HEK293 (cell line): ENCODE measurements at regions not wholly inside any gene's neighbourhood (a gene's known extent, or its start where the extent isn't known, plus 50 kb on each side); places are given as distances from the start of the nearest gene placed in this dataset.

Experiments used
- HOXA7 ChIP-seq: sonication (generic); formaldehyde crosslinking; IDR thresholded peaks from 2 replicates; pipeline ENCODE4 v1.8.1; 2022; ENCODE audit warnings: missing genetic modification reagents, borderline replicate concordance
- KLF8 ChIP-seq: fragments of 450-650 bp; formaldehyde crosslinking; IDR thresholded peaks from 2 replicates; pipeline ENCODE4 v1.5.1; 2016; ENCODE audit warnings: missing biosample characterization, missing genetic modification characterization
- OSR2 ChIP-seq: fragments of 450-650 bp; formaldehyde crosslinking; IDR thresholded peaks from 2 replicates; pipeline ENCODE4 v1.5.1; 2016; ENCODE audit warnings: missing biosample characterization, missing genetic modification characterization
- RBAK ChIP-seq: fragments of 450-650 bp; formaldehyde crosslinking; IDR thresholded peaks from 2 replicates; pipeline ENCODE4 v1.5.1; 2016; ENCODE audit warnings: missing biosample characterization, missing genetic modification characterization
- SCRT1 ChIP-seq: fragments of 450-650 bp; formaldehyde crosslinking; IDR thresholded peaks from 2 replicates; pipeline ENCODE4 v1.5.1; 2016; ENCODE audit warnings: missing biosample characterization, missing genetic modification characterization, borderline replicate concordance
- YY2 ChIP-seq: fragments of 450-650 bp; formaldehyde crosslinking; IDR thresholded peaks from 2 replicates; pipeline ENCODE4 v1.5.1; 2016; ENCODE audit warnings: missing biosample characterization, missing genetic modification characterization
- ZNF114 ChIP-seq: fragments of 450-650 bp; formaldehyde crosslinking; IDR thresholded peaks from 2 replicates; pipeline ENCODE4 v1.5.0; 2017; ENCODE audit warnings: missing biosample characterization, missing genetic modification characterization
- ZNF132 ChIP-seq: fragments of 450-650 bp; formaldehyde crosslinking; IDR thresholded peaks from 2 replicates; pipeline ENCODE4 v1.5.1; 2017; ENCODE audit warnings: missing biosample characterization, missing genetic modification characterization, borderline replicate concordance
- ZNF138 ChIP-seq: fragments of 450-650 bp; formaldehyde crosslinking; IDR thresholded peaks from 2 replicates; pipeline ENCODE4 v1.5.1; 2016; ENCODE audit warnings: missing biosample characterization, missing genetic modification characterization, borderline replicate concordance
- ZNF140 ChIP-seq: fragments of 450-650 bp; formaldehyde crosslinking; IDR thresholded peaks from 2 replicates; pipeline ENCODE4 v1.5.1; 2016; ENCODE audit warnings: missing biosample characterization, missing genetic modification characterization
- ZNF223 ChIP-seq: fragments of 450-650 bp; formaldehyde crosslinking; IDR thresholded peaks from 2 replicates; pipeline ENCODE4 v1.5.1; 2016; ENCODE audit warnings: missing biosample characterization, missing genetic modification characterization
- ZNF292 ChIP-seq: fragments of 450-650 bp; formaldehyde crosslinking; IDR thresholded peaks from 2 replicates; pipeline ENCODE4 v1.5.1; 2016; ENCODE audit warnings: low read depth, missing biosample characterization, missing genetic modification characterization, borderline replicate concordance
- ZNF423 ChIP-seq: fragments of 450-650 bp; formaldehyde crosslinking; IDR thresholded peaks from 2 replicates; pipeline ENCODE4 v1.5.1; 2016; ENCODE audit warnings: missing biosample characterization, missing genetic modification characterization
- ZNF514 ChIP-seq: fragments of 450-650 bp; formaldehyde crosslinking; IDR thresholded peaks from 2 replicates; pipeline ENCODE4 v1.5.1; 2016; ENCODE audit warnings: missing biosample characterization, missing genetic modification characterization
- ZNF521 ChIP-seq: fragments of 450-650 bp; formaldehyde crosslinking; IDR thresholded peaks from 2 replicates; pipeline ENCODE4 v1.5.1; 2017; ENCODE audit warnings: missing biosample characterization, mild to moderate bottlenecking, missing genetic modification characterization
- ZNF529 ChIP-seq: fragments of 450-650 bp; formaldehyde crosslinking; IDR thresholded peaks from 2 replicates; pipeline ENCODE4 v1.5.1; 2017; ENCODE audit warnings: missing genetic modification characterization, missing biosample characterization; ENCODE audit not compliant: insufficient replicate concordance
- ZNF701 ChIP-seq: fragments of 450-650 bp; formaldehyde crosslinking; IDR thresholded peaks from 2 replicates; pipeline ENCODE4 v1.5.1; 2016; ENCODE audit warnings: missing biosample characterization, missing genetic modification characterization
- ZNF843 ChIP-seq: fragments of 450-650 bp; formaldehyde crosslinking; IDR thresholded peaks from 2 replicates; pipeline ENCODE4 v1.5.1; 2016; ENCODE audit warnings: missing biosample characterization, missing genetic modification characterization
- ZSCAN30 ChIP-seq: fragments of 450-650 bp; IDR thresholded peaks from 2 replicates; pipeline ENCODE4 v1.5.1; 2018; ENCODE audit warnings: missing biosample characterization, mild to moderate bottlenecking, missing genetic modification characterization, moderate library complexity
- TF ChIP-seq, protein P1 (sequence below): fragments of 450-650 bp; IDR thresholded peaks from 2 replicates; pipeline ENCODE4 v1.5.1; 2018; ENCODE audit warnings: missing biosample characterization, mild to moderate bottlenecking, missing genetic modification characterization
- TF ChIP-seq, protein P2 (sequence below): fragments of 450-650 bp; formaldehyde crosslinking; IDR thresholded peaks from 2 replicates; pipeline ENCODE4 v1.5.1; 2016; ENCODE audit warnings: missing biosample characterization, missing genetic modification characterization, low read depth
- TF ChIP-seq, protein P3 (sequence below): fragments of 450-650 bp; formaldehyde crosslinking; IDR thresholded peaks from 2 replicates; pipeline ENCODE4 v1.5.1; 2017; ENCODE audit warnings: missing biosample characterization, mild to moderate bottlenecking, missing genetic modification characterization, moderate library complexity
- TF ChIP-seq, protein P4 (sequence below): fragments of 450-650 bp; formaldehyde crosslinking; IDR thresholded peaks from 2 replicates; pipeline ENCODE4 v1.5.1; 2016; ENCODE audit warnings: missing biosample characterization, missing genetic modification characterization
- TF ChIP-seq, protein P5 (sequence below): fragments of 450-650 bp; formaldehyde crosslinking; IDR thresholded peaks from 2 replicates; pipeline ENCODE4 v1.5.1; 2017; ENCODE audit warnings: missing biosample characterization, missing genetic modification characterization
- TF ChIP-seq, protein P6 (sequence below): fragments of 450-650 bp; formaldehyde crosslinking; IDR thresholded peaks from 2 replicates; pipeline ENCODE4 v1.5.1; 2016; ENCODE audit warnings: missing biosample characterization, missing genetic modification characterization
- TF ChIP-seq, protein P7 (sequence below): fragments of 450-650 bp; formaldehyde crosslinking; IDR thresholded peaks from 2 replicates; pipeline ENCODE4 v1.5.1; 2016; ENCODE audit warnings: missing biosample characterization, missing genetic modification characterization

DNA sequence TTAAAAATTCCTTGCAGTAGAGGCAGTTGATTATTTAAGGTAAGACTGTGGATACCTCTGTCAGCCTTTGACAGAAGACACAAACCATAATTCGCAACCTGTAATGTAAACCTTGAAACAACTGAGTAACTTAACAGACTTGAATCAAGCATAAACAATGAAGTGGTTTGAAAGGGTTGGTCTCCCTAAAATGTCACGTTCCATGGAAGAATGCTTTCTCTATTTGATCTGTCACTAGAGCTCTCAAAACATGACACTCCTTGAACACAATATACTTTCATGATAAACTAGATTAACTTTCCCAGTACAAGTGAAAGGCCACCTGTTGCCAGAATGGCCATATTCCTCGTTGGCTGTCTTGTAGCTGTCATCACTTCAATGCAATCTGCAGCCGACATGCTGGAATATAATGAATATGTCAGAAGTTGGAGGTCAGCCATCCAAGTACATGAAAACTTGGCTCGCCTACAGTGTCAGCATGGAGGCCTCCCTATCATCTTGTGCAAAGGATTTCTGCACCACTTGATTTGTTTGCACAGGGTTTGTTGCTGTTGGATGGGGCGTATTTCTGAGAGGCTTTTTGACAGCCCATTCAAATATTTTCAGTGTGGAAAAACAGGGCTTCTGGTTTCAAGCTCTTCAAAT lies 228.0 kb downstream of the TLE4 start (continued):
- TF ChIP-seq, protein P1, sequence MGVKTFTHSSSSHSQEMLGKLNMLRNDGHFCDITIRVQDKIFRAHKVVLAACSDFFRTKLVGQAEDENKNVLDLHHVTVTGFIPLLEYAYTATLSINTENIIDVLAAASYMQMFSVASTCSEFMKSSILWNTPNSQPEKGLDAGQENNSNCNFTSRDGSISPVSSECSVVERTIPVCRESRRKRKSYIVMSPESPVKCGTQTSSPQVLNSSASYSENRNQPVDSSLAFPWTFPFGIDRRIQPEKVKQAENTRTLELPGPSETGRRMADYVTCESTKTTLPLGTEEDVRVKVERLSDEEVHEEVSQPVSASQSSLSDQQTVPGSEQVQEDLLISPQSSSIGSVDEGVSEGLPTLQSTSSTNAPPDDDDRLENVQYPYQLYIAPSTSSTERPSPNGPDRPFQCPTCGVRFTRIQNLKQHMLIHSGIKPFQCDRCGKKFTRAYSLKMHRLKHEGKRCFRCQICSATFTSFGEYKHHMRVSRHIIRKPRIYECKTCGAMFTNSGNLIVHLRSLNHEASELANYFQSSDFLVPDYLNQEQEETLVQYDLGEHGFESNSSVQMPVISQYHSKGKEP (tag by site-specific recombination), result 0 out of 2 replicates have a peak, but pooled peaks have one; percentile 36
- TF ChIP-seq ZNF701 (tag by site-specific recombination) (no peak), ZNF843 (tag by site-specific recombination) (peak; percentile 86), ZNF521 (tag by site-specific recombination) (no peak), SCRT1 (tag by site-specific recombination) (peak; percentile 45; the same call in 1 of the 2 replicates), ZNF423 (tag by site-specific recombination) (no peak), ZSCAN30 (tag by site-specific recombination) (no peak), ZNF140 (tag by site-specific recombination) (no peak), YY2 (tag by site-specific recombination) (no peak), ZNF138 (tag by site-specific recombination) (no peak), RBAK (no peak), HOXA7 (CRISPR knock-in tag) (no peak), ZNF292 (tag by site-specific recombination) (no peak), ZNF514 (no peak), KLF8 (tag by site-specific recombination) (no peak), ZNF223 (no peak), OSR2 (tag by site-specific recombination) (peak; percentile 61; the same call in 1 of the 2 replicates), ZNF529 (no peak), ZNF132 (tag by site-specific recombination) (no peak), ZNF114 (tag by site-specific recombination) (no peak)
- TF ChIP-seq, protein P2, sequence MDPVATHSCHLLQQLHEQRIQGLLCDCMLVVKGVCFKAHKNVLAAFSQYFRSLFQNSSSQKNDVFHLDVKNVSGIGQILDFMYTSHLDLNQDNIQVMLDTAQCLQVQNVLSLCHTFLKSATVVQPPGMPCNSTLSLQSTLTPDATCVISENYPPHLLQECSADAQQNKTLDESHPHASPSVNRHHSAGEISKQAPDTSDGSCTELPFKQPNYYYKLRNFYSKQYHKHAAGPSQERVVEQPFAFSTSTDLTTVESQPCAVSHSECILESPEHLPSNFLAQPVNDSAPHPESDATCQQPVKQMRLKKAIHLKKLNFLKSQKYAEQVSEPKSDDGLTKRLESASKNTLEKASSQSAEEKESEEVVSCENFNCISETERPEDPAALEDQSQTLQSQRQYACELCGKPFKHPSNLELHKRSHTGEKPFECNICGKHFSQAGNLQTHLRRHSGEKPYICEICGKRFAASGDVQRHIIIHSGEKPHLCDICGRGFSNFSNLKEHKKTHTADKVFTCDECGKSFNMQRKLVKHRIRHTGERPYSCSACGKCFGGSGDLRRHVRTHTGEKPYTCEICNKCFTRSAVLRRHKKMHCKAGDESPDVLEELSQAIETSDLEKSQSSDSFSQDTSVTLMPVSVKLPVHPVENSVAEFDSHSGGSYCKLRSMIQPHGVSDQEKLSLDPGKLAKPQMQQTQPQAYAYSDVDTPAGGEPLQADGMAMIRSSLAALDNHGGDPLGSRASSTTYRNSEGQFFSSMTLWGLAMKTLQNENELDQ (tag by site-specific recombination), result no peak
- TF ChIP-seq, protein P3, sequence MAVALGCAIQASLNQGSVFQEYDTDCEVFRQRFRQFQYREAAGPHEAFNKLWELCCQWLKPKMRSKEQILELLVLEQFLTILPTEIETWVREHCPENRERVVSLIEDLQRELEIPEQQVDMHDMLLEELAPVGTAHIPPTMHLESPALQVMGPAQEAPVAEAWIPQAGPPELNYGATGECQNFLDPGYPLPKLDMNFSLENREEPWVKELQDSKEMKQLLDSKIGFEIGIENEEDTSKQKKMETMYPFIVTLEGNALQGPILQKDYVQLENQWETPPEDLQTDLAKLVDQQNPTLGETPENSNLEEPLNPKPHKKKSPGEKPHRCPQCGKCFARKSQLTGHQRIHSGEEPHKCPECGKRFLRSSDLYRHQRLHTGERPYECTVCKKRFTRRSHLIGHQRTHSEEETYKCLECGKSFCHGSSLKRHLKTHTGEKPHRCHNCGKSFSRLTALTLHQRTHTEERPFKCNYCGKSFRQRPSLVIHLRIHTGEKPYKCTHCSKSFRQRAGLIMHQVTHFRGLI (tag by site-specific recombination), result no peak
- TF ChIP-seq, protein P4, sequence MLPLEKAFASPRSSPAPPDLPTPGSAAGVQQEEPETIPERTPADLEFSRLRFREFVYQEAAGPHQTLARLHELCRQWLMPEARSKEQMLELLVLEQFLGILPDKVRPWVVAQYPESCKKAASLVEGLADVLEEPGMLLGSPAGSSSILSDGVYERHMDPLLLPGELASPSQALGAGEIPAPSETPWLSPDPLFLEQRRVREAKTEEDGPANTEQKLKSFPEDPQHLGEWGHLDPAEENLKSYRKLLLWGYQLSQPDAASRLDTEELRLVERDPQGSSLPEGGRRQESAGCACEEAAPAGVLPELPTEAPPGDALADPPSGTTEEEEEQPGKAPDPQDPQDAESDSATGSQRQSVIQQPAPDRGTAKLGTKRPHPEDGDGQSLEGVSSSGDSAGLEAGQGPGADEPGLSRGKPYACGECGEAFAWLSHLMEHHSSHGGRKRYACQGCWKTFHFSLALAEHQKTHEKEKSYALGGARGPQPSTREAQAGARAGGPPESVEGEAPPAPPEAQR, result no peak
- TF ChIP-seq, protein P5, sequence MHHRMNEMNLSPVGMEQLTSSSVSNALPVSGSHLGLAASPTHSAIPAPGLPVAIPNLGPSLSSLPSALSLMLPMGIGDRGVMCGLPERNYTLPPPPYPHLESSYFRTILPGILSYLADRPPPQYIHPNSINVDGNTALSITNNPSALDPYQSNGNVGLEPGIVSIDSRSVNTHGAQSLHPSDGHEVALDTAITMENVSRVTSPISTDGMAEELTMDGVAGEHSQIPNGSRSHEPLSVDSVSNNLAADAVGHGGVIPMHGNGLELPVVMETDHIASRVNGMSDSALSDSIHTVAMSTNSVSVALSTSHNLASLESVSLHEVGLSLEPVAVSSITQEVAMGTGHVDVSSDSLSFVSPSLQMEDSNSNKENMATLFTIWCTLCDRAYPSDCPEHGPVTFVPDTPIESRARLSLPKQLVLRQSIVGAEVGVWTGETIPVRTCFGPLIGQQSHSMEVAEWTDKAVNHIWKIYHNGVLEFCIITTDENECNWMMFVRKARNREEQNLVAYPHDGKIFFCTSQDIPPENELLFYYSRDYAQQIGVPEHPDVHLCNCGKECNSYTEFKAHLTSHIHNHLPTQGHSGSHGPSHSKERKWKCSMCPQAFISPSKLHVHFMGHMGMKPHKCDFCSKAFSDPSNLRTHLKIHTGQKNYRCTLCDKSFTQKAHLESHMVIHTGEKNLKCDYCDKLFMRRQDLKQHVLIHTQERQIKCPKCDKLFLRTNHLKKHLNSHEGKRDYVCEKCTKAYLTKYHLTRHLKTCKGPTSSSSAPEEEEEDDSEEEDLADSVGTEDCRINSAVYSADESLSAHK (tag by site-specific recombination), result no peak
- TF ChIP-seq, protein P6, sequence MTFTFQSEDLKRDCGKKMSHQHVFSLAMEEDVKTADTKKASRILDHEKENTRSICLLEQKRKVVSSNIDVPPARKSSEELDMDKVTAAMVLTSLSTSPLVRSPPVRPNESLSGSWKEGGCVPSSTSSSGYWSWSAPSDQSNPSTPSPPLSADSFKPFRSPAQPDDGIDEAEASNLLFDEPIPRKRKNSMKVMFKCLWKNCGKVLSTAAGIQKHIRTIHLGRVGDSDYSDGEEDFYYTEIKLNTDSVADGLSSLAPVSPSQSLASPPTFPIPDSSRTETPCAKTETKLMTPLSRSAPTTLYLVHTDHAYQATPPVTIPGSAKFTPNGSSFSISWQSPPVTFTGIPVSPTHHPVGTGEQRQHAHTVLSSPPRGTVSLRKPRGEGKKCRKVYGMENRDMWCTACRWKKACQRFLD (tag by site-specific recombination), result no peak
- TF ChIP-seq, protein P7, sequence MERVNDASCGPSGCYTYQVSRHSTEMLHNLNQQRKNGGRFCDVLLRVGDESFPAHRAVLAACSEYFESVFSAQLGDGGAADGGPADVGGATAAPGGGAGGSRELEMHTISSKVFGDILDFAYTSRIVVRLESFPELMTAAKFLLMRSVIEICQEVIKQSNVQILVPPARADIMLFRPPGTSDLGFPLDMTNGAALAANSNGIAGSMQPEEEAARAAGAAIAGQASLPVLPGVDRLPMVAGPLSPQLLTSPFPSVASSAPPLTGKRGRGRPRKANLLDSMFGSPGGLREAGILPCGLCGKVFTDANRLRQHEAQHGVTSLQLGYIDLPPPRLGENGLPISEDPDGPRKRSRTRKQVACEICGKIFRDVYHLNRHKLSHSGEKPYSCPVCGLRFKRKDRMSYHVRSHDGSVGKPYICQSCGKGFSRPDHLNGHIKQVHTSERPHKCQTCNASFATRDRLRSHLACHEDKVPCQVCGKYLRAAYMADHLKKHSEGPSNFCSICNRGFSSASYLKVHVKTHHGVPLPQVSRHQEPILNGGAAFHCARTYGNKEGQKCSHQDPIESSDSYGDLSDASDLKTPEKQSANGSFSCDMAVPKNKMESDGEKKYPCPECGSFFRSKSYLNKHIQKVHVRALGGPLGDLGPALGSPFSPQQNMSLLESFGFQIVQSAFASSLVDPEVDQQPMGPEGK, result no peak
